GM18498 (cell line): ENCODE measurements at regions not wholly inside any gene's neighbourhood (a gene's known extent, or its start where the extent isn't known, plus 50 kb on each side); places are given as distances from the start of the nearest gene placed in this dataset.

Source experiments
- ATAC-seq: cut with Tn5 transposase; IDR thresholded peaks from one replicate; pipeline ENCODE4 v1.9.1; 2021; ENCODE audit warnings: mild to moderate bottlenecking, moderate library complexity; ENCODE audit not compliant: unreplicated experiment

DNA sequence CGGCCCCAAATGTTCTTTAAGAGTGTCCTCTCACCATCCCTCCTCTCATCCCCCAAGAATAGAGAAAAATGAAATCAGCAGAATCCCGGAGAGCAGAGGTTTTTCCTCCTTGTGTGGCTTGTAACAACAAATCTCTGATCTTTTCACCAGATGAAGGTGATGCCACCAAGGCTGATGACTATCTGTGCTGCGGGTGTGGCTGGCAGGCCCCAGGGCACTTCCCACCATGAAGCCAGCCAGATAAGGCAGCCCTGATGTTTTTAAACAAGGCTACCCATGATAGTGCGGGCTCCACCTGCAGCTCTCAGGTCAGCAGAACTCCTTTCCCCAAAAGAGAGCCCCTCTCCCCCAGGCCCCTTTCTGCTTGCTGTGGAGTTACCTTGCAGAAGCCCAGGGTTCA lies 58.0 kb upstream of the PARP11 start:
- ATAC-seq: no peak

- no peak for ATAC-seq
Measured at GRCh38 chr12:3929875-3930615, 56.8 kb upstream of the PARP11 start.

GRCh38 chr12:3928538-3929184 lies 55.5 kb upstream of the PARP11 start:
- no peak for ATAC-seq

GRCh38 chr12:3925621-3926020 lies 52.4 kb upstream of the PARP11 start:
- ATAC-seq: no peak

- ATAC-seq: no peak
Measured at GRCh38 chr12:3924761-3925160, 51.6 kb upstream of the PARP11 start.

DNA sequence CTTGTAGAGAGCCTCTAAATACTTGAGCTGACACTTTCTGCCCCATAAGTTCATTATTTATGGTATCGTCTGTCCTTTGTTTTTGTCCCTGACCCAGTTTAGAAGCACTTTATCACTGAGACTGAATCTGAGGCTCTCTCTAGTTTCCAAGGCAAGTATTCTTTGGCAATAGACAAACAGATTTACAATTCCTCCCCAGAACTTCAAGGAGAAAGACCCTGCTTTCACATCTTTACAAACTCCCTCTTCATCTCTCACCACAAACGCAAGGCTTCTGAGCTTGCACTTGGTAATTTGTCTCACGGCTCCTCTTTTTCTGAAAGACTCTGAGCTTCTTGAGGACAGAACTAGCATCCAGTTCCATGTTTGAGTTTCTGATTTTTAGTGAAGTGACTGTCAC lies 49.8 kb upstream of the PARP11 start:
- no peak for ATAC-seq
